Left ventricle myocardium superior (tissue), 1 donor: ENCODE measurements at regions not wholly inside any gene's neighbourhood (a gene's known extent, or its start where the extent isn't known, plus 50 kb on each side); places are given as distances from the start of the nearest gene placed in this dataset.
"Not testable (repeated sequence)": the region's sequence is repeated elsewhere in the genome, so short reads cannot be mapped to it uniquely, and the experiment has no call there.

Experiments used
- ATAC-seq: fragments of 200-7000 bp; cut with Tn5 transposase; one replicate; pipeline ENCODE4 v1.9.1; 2020; ENCODE audit warnings: mild to moderate bottlenecking, moderate library complexity
- DNase-seq: peaks from one replicate; pipeline ENCODE4 v3.0.0-alpha.2; 2020
- intact Hi-C: fragments of 100-400 bp; cut with micrococcal nuclease; formaldehyde crosslinking; loops from one replicate; pipeline ENCODE4 v1.11.0; 2022
- donor health status: DM: no; HTN: yes; CAD: no; lungs with severe emphysema.

GRCh38 chr12:25615119-25615518 is 62.0 kb upstream of the LMNTD1 start:
- ATAC-seq (no peak), DNase-seq (no peak)
- intact Hi-C loops: no loop called here

GRCh38 chr12:25616286-25616685 is 63.2 kb upstream of the LMNTD1 start:
- intact Hi-C loops: no loop called here
- DNase-seq (no peak), ATAC-seq (no peak)

- DNase-seq (no peak), ATAC-seq (no peak)
- intact Hi-C loops: no loop called here
Observed at GRCh38 chr12:25617991-25618390, 64.9 kb upstream of the LMNTD1 start.

DNA sequence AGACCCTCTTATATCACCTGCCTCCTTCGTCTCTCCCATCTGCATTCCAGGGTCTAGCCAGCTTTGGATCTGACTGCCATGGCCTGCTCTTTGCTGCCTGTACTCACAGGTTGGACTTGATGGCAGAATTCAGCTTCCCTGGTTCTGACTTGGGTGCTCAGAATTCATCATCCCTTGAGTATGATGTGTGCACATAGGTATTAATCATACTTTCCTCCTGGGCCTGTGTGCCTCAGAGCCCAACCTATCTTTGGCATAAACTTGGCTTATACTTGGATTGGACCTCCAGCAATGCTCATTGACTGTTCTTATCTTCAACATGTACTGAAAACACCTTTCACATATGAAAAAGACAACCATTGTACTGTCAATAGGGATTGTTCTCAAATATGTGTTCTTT is 70.7 kb upstream of the LMNTD1 start:
- intact Hi-C loops: no loop called here
- no peak for ATAC-seq
- no peak for DNase-seq

GRCh38 chr12:25625146-25625545 is 72.1 kb upstream of the LMNTD1 start:
- ATAC-seq (no peak), DNase-seq (no peak)
- intact Hi-C loops: no loop called here

DNA sequence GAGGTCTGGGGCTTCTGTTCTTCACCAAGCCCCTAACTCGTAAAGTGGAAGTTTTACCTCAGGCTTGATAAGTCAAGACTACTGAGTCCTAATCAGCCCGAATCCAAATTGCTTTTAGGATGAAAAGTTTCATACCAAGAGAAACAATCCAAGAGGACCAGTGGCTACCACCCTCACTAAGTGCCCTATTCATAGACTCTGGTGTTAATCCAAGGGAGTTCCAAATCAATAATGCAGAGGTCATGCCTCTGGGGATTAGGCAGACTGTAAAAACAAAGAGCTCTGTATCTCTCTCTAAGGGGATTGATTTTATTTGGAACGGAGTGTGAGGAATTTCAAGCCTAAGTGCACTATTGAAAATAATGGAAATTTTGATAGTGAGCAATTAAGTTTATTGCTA is 76.3 kb upstream of the LMNTD1 start:
- ATAC-seq (no peak), DNase-seq (no peak)
- intact Hi-C loops: no loop called here

DNA sequence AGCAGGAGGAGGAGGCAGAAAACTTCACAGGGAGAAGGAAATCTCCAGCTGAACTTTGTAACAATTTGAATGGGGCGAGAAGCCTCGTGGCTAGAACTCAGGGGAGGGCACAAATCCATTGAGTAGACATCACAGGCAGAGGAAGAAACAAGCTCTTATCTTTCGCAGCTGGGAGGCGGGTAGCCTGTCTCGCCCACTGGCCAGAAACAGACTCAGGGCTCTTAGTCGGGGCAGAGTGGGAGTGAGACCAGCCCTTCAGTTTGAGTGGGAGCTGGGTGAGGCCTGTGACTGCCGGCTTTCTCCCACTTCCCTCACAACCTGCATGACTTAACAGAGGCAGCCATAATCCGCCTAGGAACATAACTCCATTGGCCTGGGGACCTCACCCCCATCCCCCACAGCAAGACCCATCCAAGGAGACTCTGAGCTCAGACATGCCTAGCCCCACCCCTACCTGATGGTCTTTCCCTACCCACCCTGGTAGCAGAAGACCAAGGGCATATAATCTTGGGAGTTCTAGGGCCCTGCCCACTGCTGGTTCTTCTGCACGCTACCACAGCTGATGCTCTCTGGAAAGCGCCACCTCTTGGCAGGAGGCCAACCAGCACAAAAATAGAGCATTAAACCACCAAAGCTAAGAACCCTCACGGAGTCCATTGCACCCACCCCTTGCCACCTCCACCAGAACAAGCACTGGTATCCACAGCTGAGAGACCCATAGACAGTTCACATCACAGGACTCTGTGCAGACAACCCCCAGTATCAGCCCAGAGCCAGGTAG is 77.8 kb upstream of the LMNTD1 start:
- ATAC-seq, intact Hi-C loops, DNase-seq: not testable (repeated sequence)

DNA sequence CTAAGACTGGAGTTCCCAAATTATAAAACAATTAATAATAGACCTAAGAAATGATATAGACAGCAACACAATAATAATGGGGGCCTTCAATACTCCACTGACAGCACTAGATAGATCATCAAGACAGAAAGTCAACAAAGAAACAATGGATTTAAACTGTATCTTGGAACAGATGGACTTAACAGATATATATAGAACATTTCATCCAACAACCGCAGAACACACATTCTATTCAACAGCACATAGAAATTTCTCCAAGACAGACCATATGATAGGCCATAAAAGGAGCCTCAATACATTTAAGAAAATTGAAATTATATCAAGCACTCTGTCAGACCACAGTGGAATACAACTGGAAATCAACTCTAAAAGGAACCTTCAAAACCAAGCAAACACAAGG is 80.1 kb upstream of the LMNTD1 start:
- intact Hi-C loops, ATAC-seq, DNase-seq: not testable (repeated sequence)

DNA sequence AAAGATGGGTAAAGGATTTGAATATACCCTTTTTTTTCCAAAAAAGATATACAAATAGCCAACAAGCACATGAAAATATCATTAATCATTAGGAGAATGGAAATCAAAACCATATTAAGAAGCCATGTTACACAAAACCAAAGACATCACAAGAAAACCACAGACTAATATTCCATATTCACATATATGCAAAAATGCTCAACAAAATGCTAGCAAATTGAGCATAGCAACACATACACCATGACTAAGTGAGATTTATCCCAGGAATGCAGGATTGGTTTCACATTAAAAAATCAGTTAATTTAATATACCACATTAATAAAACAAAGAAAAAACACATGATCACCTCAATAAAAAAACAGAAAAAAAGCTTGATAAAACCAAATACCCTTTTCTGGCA is 84.7 kb upstream of the LMNTD1 start:
- intact Hi-C loops: no loop called here
- no peak for ATAC-seq

GRCh38 chr12:25639406-25639805 is 86.3 kb upstream of the LMNTD1 start:
- no peak for DNase-seq
- intact Hi-C loops: no loop called here
- ATAC-seq: no peak

More for the DNA sequence above, 84.7 kb upstream of the LMNTD1 start:
- DNase-seq: no peak

- peak; percentile 53 for ATAC-seq
- no peak for DNase-seq
- intact Hi-C loops: no loop called here
Observed at GRCh38 chr12:25644979-25645378, 91.9 kb upstream of the LMNTD1 start.

DNA sequence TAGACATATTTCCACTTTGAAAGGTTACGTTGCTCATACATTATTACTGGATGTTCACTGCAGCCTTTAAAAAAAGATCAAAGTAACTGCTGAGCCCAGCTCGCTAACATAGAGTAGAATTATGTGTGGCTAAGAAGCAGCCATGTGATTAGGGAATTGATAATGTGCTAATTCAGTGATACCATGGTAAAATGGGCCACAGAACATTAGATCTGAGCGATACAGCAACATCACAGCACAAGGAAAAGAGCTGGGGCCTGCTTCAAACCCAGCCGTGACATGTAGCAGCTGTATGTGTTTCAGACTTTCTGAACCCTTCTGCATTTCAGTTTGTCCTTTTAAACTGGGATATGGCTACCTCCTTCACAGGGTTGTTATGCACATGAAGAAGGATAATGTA is 92.3 kb upstream of the LMNTD1 start:
- ATAC-seq: no peak
- no peak for DNase-seq
- intact Hi-C loops: no loop called here

DNA sequence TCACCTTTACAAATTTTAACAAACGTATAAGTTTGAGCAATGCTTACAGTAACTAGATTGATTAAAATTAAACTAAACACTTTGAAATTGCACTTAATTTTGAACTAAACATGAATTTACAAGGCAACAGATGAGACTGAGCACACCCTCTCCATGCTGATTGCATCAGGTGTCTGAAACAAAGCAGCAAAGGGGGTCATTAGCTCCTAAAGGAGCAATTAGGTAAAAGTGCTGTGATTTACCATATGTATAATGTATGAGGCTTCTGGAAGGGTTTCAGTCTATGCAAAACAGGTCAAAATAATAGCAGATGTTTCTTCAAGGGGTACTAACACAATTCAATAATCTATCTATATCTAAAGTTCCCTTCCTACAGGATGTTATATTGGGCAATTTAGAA is 98.8 kb upstream of the LMNTD1 start:
- DNase-seq (no peak), ATAC-seq (no peak)
- intact Hi-C loops: no loop called here

GRCh38 chr12:25652371-25652770 is 99.3 kb upstream of the LMNTD1 start:
- ATAC-seq: no peak

GRCh38 chr12:25653487-25654175 is 100.5 kb upstream of the LMNTD1 start:
- DNase-seq: peak; percentile 34
- no peak for ATAC-seq
- intact Hi-C loops: no loop called here

More at GRCh38 chr12:25652371-25652770, 99.3 kb upstream of the LMNTD1 start:
- DNase-seq: no peak
- intact Hi-C loops: no loop called here

- intact Hi-C loops: no loop called here
- ATAC-seq (no peak), DNase-seq (no peak)
Observed at GRCh38 chr12:25655702-25656101, 102.6 kb upstream of the LMNTD1 start.

DNA sequence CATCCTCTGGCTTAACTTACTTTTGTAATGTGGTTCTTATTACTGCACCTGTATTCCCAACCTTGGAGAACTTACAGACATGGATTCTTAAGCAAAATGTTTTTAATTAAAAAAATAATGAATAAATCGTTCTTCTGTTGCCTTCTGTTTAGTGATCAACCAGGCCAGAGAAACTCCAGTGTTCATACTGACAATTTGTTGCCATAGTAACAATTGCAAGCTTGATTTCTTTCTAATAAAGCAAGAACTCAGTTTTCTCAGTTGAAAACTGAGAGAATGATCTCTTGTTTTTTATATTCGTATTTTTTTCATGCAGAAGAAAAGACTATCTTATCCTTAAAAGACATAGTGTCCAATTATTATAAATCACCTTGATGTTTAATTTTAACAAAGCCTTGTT is 106.5 kb upstream of the LMNTD1 start:
- intact Hi-C loops: no loop called here
- DNase-seq (no peak), ATAC-seq (no peak)

- intact Hi-C loops: no loop called here
Observed at GRCh38 chr12:25670076-25671055, 117.3 kb upstream of the LMNTD1 start.

GRCh38 chr12:25675808-25676207 is 122.7 kb upstream of the LMNTD1 start:
- intact Hi-C loops: no loop called here
- ATAC-seq: no peak
- DNase-seq: no peak

More at GRCh38 chr12:25670076-25671055, 117.3 kb upstream of the LMNTD1 start:
- no peak for ATAC-seq
- no peak for DNase-seq
